GM18858 (cell line): ENCODE measurements at regions not wholly inside any gene's neighbourhood (a gene's known extent, or its start where the extent isn't known, plus 50 kb on each side); places are given as distances from the start of the nearest gene placed in this dataset.

Experiments
- ATAC-seq: cut with Tn5 transposase; IDR thresholded peaks from one replicate; pipeline ENCODE4 v1.9.1; 2021; ENCODE audit not compliant: unreplicated experiment

GRCh38 chr20:60410618-60411264, 452.5 kb downstream of the CDH26 start:
- ATAC-seq: no peak

DNA sequence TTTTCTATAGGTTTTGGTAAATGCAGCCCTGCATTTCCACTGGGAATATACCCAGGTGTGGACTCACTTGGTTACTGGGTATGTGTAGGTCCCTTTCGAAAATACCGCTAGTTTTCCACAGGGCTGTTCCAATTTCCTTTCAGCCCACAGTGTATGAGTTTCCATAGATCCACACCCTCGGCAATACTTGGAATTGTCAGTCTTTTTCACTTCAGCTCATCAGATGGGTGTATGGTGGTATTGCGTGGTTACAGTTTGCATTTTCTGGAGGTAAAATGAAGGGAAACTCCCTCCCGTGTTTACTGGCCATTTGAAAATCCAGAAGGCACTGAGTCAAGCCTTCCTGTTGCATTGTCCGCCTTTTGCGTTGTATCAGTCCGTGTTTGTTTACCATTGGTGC, 453.6 kb downstream of the CDH26 start:
- no peak for ATAC-seq

DNA sequence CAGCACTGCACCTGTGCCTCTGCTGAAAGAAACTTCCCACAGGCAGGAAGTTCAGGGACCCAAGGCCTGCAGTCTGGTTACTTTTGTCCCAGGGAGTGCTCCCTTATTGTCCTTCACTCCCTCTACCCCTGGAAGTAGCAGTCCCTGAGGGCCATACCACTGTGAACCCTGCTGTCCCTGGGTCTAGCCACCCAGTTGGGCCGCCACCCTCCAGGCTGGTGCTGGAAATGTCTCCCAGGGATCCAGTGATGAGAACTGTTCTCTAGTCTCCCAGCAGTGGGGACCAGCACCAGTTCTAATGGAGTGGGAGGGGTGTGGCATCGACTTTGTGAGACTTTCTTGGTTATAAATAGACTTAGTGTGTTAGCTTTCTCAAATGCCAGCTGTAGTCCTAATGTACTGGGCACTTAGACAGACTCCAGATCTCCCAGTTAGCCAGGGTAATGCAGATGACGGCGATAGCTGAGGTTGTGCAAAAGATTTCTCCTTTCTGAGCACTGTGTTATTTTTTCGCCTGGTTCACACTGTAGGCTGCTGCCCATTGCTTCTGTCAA, 462.5 kb downstream of the CDH26 start:
- no peak for ATAC-seq

DNA sequence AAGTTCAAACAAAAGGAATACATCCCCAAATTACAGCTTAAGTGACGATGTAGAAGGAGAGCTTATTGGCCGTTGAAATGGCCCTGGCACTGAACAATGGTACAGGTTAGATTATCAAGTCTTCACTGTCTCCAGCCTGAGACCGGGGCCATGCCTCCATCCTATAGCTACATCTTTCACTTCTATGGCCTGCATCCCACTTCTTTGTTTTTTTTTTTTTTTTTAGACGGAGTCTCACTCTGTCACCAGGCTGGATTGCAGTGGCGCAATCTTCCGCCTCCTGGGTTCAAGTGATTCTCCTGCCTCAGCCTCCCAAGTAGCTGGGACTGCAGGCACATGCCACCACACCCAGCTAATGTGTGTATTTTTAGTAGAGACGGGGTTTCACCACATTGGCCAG, 464.6 kb downstream of the CDH26 start:
- ATAC-seq: no peak

DNA sequence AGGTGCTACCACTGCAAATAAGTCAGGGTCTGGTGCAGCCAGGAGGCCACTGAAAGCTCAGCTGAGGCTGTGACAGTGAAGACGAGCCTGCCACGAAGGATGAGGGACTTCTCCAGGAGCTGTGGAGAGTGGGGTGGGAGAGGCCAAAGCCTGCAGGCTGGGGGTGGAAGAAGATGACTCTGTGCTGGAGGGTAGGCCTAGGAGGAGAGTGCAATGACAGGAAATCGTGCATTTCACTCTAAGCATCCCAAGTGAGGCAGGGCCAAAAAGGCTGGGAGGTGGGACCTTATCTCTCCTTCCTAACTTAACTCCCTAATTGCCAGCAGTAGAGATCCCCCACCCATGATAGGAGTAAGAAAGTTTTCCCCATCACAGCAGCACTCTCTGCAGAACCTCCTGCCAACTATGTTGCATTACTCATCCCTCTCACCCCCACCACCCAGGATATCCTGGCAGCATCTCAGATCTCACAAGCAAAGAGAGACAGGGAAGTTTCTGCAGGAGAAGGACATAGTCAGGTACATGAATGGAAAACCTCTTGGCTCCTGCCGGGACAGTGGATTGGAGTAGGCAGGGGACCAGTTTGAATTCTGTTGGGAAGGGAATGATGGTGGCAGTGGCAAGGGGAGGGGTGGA, 466.2 kb downstream of the CDH26 start:
- ATAC-seq: no peak

- ATAC-seq: no peak
Measured at GRCh38 chr20:60427516-60427915, 469.3 kb downstream of the CDH26 start.

DNA sequence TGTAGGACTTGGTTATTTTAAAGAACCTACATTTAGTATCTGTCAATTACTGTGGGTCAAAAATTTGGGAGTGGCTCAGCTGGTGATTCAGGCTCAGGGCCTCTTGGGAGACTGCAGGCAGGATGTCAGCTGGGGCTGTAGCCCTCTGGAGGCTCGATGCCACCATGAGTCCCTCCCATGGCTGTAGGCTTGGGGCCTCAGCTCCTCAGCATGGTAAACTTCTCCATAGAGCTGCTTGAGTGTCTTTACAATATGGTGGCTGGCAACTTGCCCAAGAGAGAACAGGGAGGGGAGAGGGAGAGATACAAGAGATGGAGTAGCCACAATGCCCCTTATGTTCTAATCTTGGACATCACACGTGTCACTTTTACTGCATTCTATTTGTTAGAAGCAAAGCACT, 470.4 kb downstream of the CDH26 start:
- no peak for ATAC-seq

DNA sequence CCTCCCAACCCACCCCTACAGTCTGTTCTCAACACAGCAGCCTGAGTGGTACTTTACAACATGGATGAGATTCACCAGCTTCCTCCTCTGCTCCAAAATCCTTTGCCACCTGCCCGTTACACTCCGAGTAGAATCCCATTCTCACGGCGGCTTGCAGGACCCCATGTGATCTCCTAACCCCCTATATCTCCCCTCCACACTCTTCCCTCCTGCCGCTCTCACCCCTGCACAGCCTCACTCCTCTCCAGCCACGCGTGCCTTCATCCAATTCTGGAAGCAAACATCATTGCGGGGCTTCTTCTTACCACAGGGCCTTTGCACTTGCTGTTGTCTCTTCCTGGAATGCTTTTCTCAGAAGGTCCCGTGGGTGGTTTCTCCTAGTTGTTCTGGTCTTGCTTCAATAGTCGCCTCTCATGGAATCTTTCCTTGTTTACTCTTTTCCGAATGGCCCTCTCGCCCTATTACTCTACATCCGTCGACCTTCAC, 472.3 kb downstream of the CDH26 start:
- no peak for ATAC-seq

DNA sequence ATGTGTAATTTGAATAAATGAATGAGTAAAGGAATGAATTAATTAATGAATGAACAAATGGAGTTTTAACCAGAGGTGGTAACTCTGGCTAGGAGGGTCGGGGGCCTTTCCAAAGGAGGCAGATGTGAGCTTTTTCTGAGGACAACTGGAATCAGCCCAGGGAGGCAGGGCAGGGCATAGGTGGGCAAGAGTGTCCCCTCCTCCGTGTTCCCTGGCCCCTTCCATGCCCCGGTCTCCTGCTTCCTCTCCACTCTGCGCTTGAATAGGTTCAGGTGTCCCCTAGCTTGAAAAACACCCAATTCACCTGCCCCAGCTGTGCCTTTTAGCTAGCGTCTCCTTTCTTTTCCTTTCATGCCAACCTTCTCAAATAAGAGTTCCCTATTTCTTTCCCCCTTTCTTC, 473.1 kb downstream of the CDH26 start:
- no peak for ATAC-seq

DNA sequence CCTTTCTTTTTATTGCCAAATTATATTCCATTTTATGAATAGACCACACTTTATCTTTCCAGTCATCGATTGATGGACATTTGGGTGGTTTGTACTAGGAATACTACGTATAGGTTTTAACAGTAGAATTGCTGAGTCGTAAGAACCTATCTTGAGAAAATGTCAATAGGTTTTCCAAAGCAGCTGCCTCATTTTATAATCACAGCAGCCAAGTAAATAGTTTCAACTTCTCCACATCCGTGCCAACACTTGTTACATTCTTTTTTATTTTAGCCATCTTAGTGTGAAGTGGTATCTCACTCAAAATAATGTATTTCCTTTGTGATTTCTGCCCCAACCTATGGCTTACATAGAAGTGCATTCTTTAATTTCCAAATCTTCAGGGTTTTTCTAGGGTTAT, 479.2 kb downstream of the CDH26 start:
- ATAC-seq: no peak

GRCh38 chr20:60446267-60447111, 488.3 kb downstream of the CDH26 start:
- no peak for ATAC-seq

DNA sequence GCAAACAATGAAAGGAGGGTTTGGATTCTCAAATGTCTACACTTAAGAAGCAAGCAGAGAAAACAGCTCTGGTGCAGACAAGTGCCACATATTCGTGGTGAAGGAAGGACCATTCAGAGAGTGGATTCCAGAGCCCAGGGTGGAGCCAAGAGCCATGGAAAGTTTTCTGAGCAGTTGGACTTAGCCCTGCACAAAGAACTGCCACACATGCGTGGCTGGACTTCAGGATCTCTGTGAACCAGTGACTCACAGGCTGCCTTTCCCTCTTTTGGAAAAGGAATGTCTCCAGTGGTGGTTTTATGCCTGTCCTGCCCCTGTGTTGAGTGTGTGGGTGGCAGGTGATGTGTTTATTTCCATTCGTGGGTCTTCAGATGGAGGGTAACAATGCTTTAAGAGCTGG, 489.5 kb downstream of the CDH26 start:
- ATAC-seq: no peak

- ATAC-seq: no peak
Measured at GRCh38 chr20:60453388-60454246, 495.4 kb downstream of the CDH26 start.

DNA sequence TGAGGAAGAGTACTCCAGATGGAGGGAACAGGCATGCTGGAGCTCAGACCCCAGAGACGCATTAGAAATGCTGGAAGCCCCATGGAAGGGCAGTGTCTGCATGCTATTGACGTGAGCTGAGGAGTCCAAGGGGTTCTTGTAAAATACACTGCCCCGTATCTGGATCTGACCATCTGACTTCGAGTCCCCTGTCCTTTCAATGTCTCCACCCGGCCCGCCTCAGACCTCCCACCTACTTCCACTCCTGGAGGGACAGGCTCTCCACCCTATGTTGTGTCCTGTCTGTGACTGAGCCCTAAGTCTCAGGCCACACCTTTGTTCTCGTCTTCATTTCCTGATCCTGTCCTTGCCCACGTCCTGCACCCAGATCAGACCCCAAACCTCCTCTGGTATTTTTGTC, 496.3 kb downstream of the CDH26 start:
- ATAC-seq: no peak

- ATAC-seq: no peak
Measured at GRCh38 chr20:60455272-60455671, 497.0 kb downstream of the CDH26 start.

DNA sequence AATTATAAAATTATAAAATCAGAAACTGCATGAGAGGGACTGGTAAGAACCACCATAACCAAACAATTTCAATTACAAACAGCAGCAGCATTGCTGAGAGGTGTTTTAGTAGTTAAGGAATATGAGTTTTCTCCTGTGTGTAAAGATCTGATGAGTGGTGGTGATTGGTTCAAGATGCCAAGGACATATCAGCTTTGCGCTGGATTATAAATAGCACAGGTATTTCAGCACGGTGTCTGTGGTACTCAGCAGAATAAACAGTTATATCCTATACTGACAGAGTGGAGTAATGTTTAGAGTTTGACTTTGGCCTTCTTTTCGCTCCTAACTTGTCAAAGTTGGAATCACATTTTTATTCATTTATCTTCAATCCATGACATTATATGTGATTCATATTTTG, 501.0 kb downstream of the CDH26 start:
- ATAC-seq: no peak

GRCh38 chr20:60461993-60462392, 503.8 kb downstream of the CDH26 start:
- no peak for ATAC-seq

- no peak for ATAC-seq
Measured at GRCh38 chr20:60463798-60464197, 505.6 kb downstream of the CDH26 start.

DNA sequence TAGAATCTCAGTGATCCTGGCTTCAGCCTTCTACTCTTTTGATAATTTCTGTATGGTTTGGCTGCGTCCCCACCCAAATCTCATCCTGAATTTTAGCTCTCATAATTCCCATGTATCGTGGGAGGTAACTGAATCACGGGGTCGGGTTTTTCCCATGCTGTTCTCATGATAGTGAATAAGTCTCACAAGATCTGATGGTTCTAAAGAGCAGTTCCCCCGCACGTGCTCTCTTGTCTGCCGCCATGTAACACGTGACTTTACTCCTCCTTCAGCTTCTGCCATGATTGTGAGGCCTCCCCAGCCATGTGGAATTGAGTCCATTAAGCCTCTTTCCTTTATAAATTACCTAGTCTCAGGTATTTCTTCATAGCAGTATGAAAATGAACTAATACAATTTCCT, 507.2 kb downstream of the CDH26 start:
- ATAC-seq: no peak

DNA sequence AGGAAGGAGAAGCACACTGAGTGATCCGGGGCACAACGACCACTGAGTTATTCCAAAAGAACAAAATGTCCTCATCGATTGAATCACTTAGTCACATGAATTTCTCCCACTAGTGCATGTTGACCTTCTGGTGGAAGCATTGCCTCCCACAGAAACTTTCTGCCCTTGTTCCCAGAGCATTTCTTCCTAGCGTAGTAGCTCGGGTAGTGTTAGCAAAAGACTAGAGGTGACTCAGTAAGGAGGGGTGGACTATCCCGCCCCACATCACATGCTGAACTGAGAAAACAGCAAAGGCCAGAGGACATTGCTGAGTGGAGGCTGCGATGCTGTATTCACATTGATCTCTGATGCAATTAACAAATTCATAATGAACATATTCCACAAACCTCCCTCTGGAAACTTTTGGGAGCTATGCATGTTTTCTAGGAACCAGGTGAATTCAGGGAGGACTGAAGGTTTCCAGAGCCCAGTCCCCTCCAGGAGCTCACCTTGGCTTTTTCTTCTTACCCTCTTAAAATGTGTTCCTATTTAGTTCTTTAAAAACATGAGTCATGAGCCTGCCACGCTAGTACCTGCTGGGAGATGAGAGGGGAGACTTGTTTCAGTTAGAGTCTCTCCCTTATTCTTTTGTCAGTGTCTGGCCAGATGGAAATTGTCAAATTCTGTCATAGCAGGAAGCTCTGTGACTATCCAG, 507.9 kb downstream of the CDH26 start:
- no peak for ATAC-seq
